DND-41 (cell line): ENCODE measurements at regions not wholly inside any gene's neighbourhood (a gene's known extent, or its start where the extent isn't known, plus 50 kb on each side); places are given as distances from the start of the nearest gene placed in this dataset.

Experiments
- ATAC-seq: fragments of 200-7000 bp; cut with Tn5 transposase; 3 replicates; pipeline ENCODE4 v1.9.1; 2021; ENCODE audit warnings: low read depth; ENCODE audit not compliant: insufficient read depth
- DNase-seq: peaks from one replicate; pipeline ENCODE4 v3.0.0-alpha.2; 2020
- H2AFZ ChIP-seq: 2 replicates; pipeline ENCODE4 v1.6.0; 2012; ENCODE audit warnings: low read depth, low read length
- H3K27ac ChIP-seq: 2 replicates; pipeline ENCODE4 v1.5.1; 2012; ENCODE audit warnings: low read length, inconsistent platforms
- H3K27me3 ChIP-seq: fragments of 200-600 bp; sonication (generic); 2 replicates; pipeline ENCODE4 v1.6.0; 2012; ENCODE audit warnings: low read length, mild to moderate bottlenecking, inconsistent platforms; ENCODE audit not compliant: insufficient read depth, poor library complexity
- H3K36me3 ChIP-seq: 2 replicates; pipeline ENCODE4 v1.5.1; 2012; ENCODE audit warnings: low read length, inconsistent platforms; ENCODE audit not compliant: insufficient read depth
- H3K4me1 ChIP-seq: 2 replicates; pipeline ENCODE4 v1.5.1; 2012; ENCODE audit warnings: mild to moderate bottlenecking, low read length; ENCODE audit not compliant: insufficient read depth
- H3K4me2 ChIP-seq: 2 replicates; pipeline ENCODE4 v1.6.0; 2012; ENCODE audit warnings: mild to moderate bottlenecking, moderate library complexity, low read length, inconsistent platforms; ENCODE audit not compliant: insufficient read depth
- H3K4me3 ChIP-seq, 2 experiments: fragments of 200-600 bp in 1 of 2; shearing (Covaris generic) in 1 of 2; 2 replicates each; pipeline ENCODE4 v1.5.1; 2012 to 2016; ENCODE audit warnings: inconsistent platforms in 2 of 2, low read length in 2 of 2, mild to moderate bottlenecking in 2 of 2, low read depth in 1 of 2, moderate library complexity in 1 of 2
- H3K79me2 ChIP-seq: 2 replicates; pipeline ENCODE4 v1.6.0; 2012; ENCODE audit warnings: low read length, inconsistent platforms; ENCODE audit not compliant: insufficient read depth
- H3K9ac ChIP-seq: 2 replicates; pipeline ENCODE4 v1.6.0; 2012; ENCODE audit warnings: low read depth, mild to moderate bottlenecking, inconsistent platforms, low read length, moderate library complexity
- H3K9me3 ChIP-seq: 2 replicates; pipeline ENCODE4 v1.5.1; 2012; ENCODE audit warnings: low read length, moderate library complexity, mild to moderate bottlenecking, inconsistent platforms; ENCODE audit not compliant: insufficient read depth, severe bottlenecking
- H4K20me1 ChIP-seq: 2 replicates; pipeline ENCODE4 v1.6.0; 2012; ENCODE audit warnings: low read length; ENCODE audit not compliant: insufficient read depth
- EZH2 ChIP-seq: IDR thresholded peaks from 3 replicates; pipeline ENCODE4 v1.6.1; 2012; ENCODE audit warnings: borderline replicate concordance, low read depth, mild to moderate bottlenecking, moderate library complexity, low read length, inconsistent platforms; ENCODE audit not compliant: severe bottlenecking
- TF ChIP-seq, protein P1 (sequence below): IDR thresholded peaks from 2 replicates; pipeline ENCODE4 v1.5.1; 2012; ENCODE audit warnings: borderline replicate concordance, low read length, moderate library complexity, mild to moderate bottlenecking; ENCODE audit not compliant: poor library complexity, severe bottlenecking; ENCODE audit errors: extremely low read depth

DNA sequence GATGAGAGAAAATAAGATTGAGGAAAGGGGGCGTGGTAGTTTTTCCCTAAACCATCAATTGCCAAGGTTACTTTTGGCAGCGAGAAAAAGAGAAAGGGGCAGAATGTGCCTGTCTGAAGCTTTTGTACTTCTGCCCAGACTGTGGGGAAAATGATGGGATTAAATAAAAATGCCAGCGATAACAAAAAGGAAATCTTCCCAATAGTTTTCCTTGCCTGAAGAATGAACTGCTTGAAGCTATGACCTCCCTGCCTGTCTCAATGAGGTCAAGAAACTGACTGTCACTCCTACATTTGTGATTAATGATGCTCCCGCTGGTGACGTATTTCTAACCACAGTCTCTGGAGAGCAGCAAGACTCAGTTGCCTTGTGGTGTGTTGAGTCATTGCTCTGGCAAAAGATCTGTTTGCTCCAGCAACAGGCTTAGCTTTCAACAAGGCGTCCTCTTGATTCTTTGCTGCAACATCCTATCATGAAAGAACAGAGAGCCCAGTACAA lies 1051.5 kb downstream of the DIAPH3 start:
- no peaks in the 10 kb centered on the region for H3K9me3 ChIP-seq
- no peak for DNase-seq
- H3K4me3 ChIP-seq, result no peak overlapping the region
- no peak overlapping the region for H2AFZ ChIP-seq
- no peak overlapping the region for H3K4me2 ChIP-seq
- no peaks in the 10 kb centered on the region for H3K4me1 ChIP-seq
- no peak overlapping the region for H3K27ac ChIP-seq
- no peaks in the 10 kb centered on the region for H3K36me3 ChIP-seq
- H4K20me1 ChIP-seq, result no peaks in the 10 kb centered on the region
- H3K9ac ChIP-seq, result no peak overlapping the region
- no peaks in the 10 kb centered on the region for H3K79me2 ChIP-seq
- H3K27me3 ChIP-seq, result no peaks in the 10 kb centered on the region
- TF ChIP-seq, protein P1, sequence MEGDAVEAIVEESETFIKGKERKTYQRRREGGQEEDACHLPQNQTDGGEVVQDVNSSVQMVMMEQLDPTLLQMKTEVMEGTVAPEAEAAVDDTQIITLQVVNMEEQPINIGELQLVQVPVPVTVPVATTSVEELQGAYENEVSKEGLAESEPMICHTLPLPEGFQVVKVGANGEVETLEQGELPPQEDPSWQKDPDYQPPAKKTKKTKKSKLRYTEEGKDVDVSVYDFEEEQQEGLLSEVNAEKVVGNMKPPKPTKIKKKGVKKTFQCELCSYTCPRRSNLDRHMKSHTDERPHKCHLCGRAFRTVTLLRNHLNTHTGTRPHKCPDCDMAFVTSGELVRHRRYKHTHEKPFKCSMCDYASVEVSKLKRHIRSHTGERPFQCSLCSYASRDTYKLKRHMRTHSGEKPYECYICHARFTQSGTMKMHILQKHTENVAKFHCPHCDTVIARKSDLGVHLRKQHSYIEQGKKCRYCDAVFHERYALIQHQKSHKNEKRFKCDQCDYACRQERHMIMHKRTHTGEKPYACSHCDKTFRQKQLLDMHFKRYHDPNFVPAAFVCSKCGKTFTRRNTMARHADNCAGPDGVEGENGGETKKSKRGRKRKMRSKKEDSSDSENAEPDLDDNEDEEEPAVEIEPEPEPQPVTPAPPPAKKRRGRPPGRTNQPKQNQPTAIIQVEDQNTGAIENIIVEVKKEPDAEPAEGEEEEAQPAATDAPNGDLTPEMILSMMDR, result no peak
- no peak for TF ChIP-seq EZH2
- ATAC-seq, result no peak

DNA sequence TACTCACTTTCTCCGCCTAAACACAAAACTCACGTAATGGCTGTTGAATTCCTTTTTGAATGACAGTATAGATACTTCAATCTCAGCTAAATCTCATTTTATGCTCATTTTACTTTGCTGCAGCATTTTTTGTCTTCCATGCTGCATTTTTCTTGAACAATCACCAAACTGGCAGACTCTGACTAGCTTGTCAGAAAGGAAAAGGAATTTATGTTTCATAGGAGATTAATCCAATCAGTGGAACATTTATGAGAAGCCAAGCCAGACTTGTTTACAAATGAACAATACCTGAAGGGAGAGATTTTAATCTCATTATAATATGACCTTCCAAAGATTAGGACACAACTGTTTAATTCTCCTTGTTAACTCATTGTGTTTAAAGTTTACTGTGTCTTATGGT lies 1044.3 kb downstream of the DIAPH3 start:
- no peak overlapping the region for H3K9ac ChIP-seq
- ATAC-seq, result no peak
- H3K9me3 ChIP-seq, result no peaks in the 10 kb centered on the region
- H3K79me2 ChIP-seq, result no peaks in the 10 kb centered on the region
- no peak overlapping the region for H3K27ac ChIP-seq
- no peak for DNase-seq
- H3K36me3 ChIP-seq, result no peaks in the 10 kb centered on the region
- H3K4me1 ChIP-seq, result no peaks in the 10 kb centered on the region
- no peak overlapping the region for H3K4me3 ChIP-seq
- no peak overlapping the region for H2AFZ ChIP-seq
- no peaks in the 10 kb centered on the region for H3K27me3 ChIP-seq
- no peak for TF ChIP-seq EZH2
- TF ChIP-seq, protein P1, result no peak
- no peak overlapping the region for H3K4me2 ChIP-seq
- H4K20me1 ChIP-seq, result no peaks in the 10 kb centered on the region

DNA sequence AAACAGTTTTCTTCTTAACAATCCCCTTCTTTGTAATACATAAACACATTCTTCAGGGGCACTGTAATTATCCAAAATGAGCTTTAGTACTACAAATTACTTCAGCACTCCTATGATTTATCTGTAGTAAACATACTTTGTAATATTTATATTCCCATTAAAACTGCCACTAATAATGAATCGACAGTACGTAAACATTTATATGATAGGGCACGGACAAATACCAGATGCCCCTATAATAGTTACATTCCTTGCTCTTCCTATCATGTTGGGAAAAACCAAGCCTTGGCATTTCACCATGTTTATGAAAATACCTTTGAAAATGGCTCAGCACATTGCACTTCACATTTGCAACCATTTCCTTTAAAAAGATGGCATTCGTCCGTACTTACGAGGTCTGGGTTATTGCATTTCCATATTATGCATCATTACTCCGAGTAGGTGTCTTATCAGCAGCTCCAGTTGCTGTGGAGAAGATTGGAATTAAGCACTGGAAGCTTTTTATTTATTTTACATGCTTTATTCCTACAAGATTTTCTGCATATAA lies 1043.4 kb downstream of the DIAPH3 start:
- Histone ChIP-seq H4K20me1 (no peaks in the 10 kb centered on the region), H3K27ac (no peak overlapping the region), H3K4me1 (no peaks in the 10 kb centered on the region), H3K36me3 (no peaks in the 10 kb centered on the region), H2AFZ (no peak overlapping the region), H3K79me2 (no peaks in the 10 kb centered on the region), H3K27me3 (no peaks in the 10 kb centered on the region), H3K4me2 (no peak overlapping the region), H3K9me3 (no peaks in the 10 kb centered on the region), H3K9ac (no peak overlapping the region), H3K4me3 (no peak overlapping the region)
- TF ChIP-seq, protein P1, result no peak
- no peak for TF ChIP-seq EZH2
- DNase-seq, result no peak
- no peak for ATAC-seq
